ENCODE measurements at regions not wholly inside any gene's neighbourhood (a gene's known extent, or its start where the extent isn't known, plus 50 kb on each side); places are given as distances from the start of the nearest gene placed in this dataset.

GRCh38 chr2:41934329-41934958 lies 113.4 kb upstream of the PKDCC start:
- H3K27me3 ChIP-seq (ENCODE audit: insufficient read depth, low read length) = no peaks in the 10 kb centered on the region
- WGBS = 80% methylated on average over 9 of the region's 10 CpGs
- H3K9ac ChIP-seq (ENCODE audit: low read depth, low read length) = no peak overlapping the region
- H3K9me3 ChIP-seq (ENCODE audit: insufficient read depth, low read depth, low read length) = no peaks in the 10 kb centered on the region
- H3K27ac ChIP-seq (ENCODE audit: low read depth, low read length) = no peak overlapping the region
- H3K4me1 ChIP-seq (ENCODE audit: insufficient read depth, low read length) = peaks cover 30% of the 10 kb centered on the region
- no peak overlapping the region for H3K4me3 ChIP-seq (ENCODE audit: low read length)
- H3K36me3 ChIP-seq (ENCODE audit: insufficient read depth, low read length) = no peaks in the 10 kb centered on the region

- Histone ChIP-seq H3K27me3 (ENCODE audit: insufficient read depth, low read length) (no peaks in the 10 kb centered on the region), H3K36me3 (ENCODE audit: insufficient read depth, low read length) (no peaks in the 10 kb centered on the region), H3K9ac (ENCODE audit: low read depth, low read length) (no peak overlapping the region), H3K4me1 (ENCODE audit: insufficient read depth, low read length) (peaks cover 36% of the 10 kb centered on the region), H3K4me3 (ENCODE audit: low read length) (no peak overlapping the region), H3K9me3 (ENCODE audit: insufficient read depth, low read depth, low read length) (no peaks in the 10 kb centered on the region), H3K27ac (ENCODE audit: low read depth, low read length) (no peak overlapping the region)
- WGBS = no CpG with 5 or more reads among the region's 2 CpGs
These were observed 112.8 kb upstream of the PKDCC start for GRCh38 chr2:41935002-41935401.

DNA sequence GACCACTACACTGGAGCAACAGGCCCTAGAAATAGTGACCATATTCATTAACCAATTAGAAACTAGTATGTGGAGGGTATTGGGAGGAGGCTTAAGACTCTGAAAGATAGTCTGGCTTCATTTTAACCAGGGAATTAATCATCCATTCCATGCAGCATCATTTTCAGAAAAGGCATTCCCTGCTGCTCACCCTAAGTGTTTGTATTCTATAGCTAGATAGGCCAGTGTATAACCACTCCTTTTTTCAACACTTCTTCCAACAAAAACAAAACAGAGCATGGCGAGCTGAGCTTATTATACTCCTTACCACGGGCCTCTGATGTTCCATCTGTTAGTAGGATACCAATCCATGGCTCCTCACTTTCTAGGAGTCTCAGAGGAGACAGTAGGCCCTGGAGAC lies 112.0 kb upstream of the PKDCC start:
- no peak overlapping the region for H3K4me3 ChIP-seq (ENCODE audit: low read length)
- no peak overlapping the region for H3K27ac ChIP-seq (ENCODE audit: low read depth, low read length)
- 90% methylated on average over 2 of the region's 2 CpGs for WGBS
- peaks cover 43% of the 10 kb centered on the region for H3K4me1 ChIP-seq (ENCODE audit: insufficient read depth, low read length)
- H3K9ac ChIP-seq (ENCODE audit: low read depth, low read length) = no peak overlapping the region
- no peaks in the 10 kb centered on the region for H3K27me3 ChIP-seq (ENCODE audit: insufficient read depth, low read length)
- H3K9me3 ChIP-seq (ENCODE audit: insufficient read depth, low read depth, low read length) = no peaks in the 10 kb centered on the region
- no peaks in the 10 kb centered on the region for H3K36me3 ChIP-seq (ENCODE audit: insufficient read depth, low read length)

- H3K9ac ChIP-seq (ENCODE audit: low read depth, low read length) = no peak overlapping the region
- no peaks in the 10 kb centered on the region for H3K36me3 ChIP-seq (ENCODE audit: insufficient read depth, low read length)
- H3K4me3 ChIP-seq (ENCODE audit: low read length) = no peak overlapping the region
- WGBS = 82% methylated on average over 6 of the region's 7 CpGs
- no peaks in the 10 kb centered on the region for H3K9me3 ChIP-seq (ENCODE audit: insufficient read depth, low read depth, low read length)
- peaks cover 47% of the 10 kb centered on the region for H3K4me1 ChIP-seq (ENCODE audit: insufficient read depth, low read length)
- H3K27me3 ChIP-seq (ENCODE audit: insufficient read depth, low read length) = no peaks in the 10 kb centered on the region
- peak overlapping the region; percentile 33; the same call in 1 of the 2 replicates for H3K27ac ChIP-seq (ENCODE audit: low read depth, low read length)
These were observed 110.9 kb upstream of the PKDCC start for GRCh38 chr2:41936771-41937463.

GRCh38 chr2:41937464-41937906 lies 110.3 kb upstream of the PKDCC start:
- Histone ChIP-seq H3K36me3 (ENCODE audit: insufficient read depth, low read length) (no peaks in the 10 kb centered on the region), H3K4me3 (ENCODE audit: low read length) (no peak overlapping the region), H3K27ac (ENCODE audit: low read depth, low read length) (peak overlapping the region; percentile 88), H3K4me1 (ENCODE audit: insufficient read depth, low read length) (peaks cover 47% of the 10 kb centered on the region), H3K9me3 (ENCODE audit: insufficient read depth, low read depth, low read length) (no peaks in the 10 kb centered on the region), H3K9ac (ENCODE audit: low read depth, low read length) (0 out of 2 replicates have a peak overlapping the region, but pooled peaks have one; percentile 4), H3K27me3 (ENCODE audit: insufficient read depth, low read length) (no peaks in the 10 kb centered on the region)
- 14% methylated on average over 5 of the region's 5 CpGs for WGBS

DNA sequence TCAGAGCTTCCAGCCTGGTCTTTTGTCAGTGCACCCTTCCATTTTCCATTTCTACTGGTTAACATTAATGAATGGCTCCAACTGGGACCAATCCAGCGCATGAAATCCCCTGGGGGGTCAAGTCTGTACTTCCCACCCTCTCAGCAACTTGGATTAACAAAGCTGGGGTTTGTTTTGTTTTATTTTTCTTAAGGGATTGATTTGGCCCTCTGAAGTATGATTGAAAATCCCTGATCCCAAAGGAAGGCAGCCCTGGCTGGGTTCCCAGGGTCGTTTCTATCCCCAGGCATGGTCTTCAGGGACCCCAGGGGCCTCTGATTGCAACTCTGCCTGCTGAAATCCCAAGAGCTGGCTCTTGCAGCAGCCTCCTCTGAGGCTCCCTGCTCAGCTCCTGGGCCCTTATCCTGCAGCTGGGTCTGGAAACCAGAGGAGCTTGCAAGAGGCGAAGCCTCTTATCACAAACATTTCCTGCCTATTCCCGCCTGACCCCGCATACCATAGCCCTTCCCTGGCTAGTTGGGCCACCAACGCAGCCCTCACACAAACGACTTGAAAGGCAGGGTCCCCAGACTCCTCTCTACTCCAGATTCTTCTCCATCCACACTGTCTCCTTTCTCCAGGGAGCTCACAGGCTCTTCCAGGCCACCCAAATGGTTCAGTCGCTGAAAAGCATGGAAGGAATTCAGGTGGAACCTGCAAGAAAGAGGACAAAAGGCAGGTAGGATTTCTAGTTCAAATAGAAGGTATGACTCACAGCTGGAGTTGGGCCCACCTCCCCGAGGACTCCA lies 109.7 kb upstream of the PKDCC start:
- 20% methylated on average over 9 of the region's 9 CpGs for WGBS
- Histone ChIP-seq H3K9ac (ENCODE audit: low read depth, low read length) (0 out of 2 replicates have a peak overlapping the region, but pooled peaks have one; percentile 4), H3K4me1 (ENCODE audit: insufficient read depth, low read length) (peaks cover 47% of the 10 kb centered on the region), H3K27me3 (ENCODE audit: insufficient read depth, low read length) (no peaks in the 10 kb centered on the region), H3K4me3 (ENCODE audit: low read length) (no peak overlapping the region), H3K9me3 (ENCODE audit: insufficient read depth, low read depth, low read length) (no peaks in the 10 kb centered on the region), H3K27ac (ENCODE audit: low read depth, low read length) (peak overlapping the region; percentile 88), H3K36me3 (ENCODE audit: insufficient read depth, low read length) (no peaks in the 10 kb centered on the region)

- Histone ChIP-seq H3K4me1 (ENCODE audit: insufficient read depth, low read length) (peaks cover 47% of the 10 kb centered on the region), H3K27me3 (ENCODE audit: insufficient read depth, low read length) (no peaks in the 10 kb centered on the region), H3K27ac (ENCODE audit: low read depth, low read length) (peak overlapping the region; percentile 53; the same call in 1 of the 2 replicates), H3K9me3 (ENCODE audit: insufficient read depth, low read depth, low read length) (no peaks in the 10 kb centered on the region), H3K9ac (ENCODE audit: low read depth, low read length) (no peak overlapping the region), H3K4me3 (ENCODE audit: low read length) (no peak overlapping the region), H3K36me3 (ENCODE audit: insufficient read depth, low read length) (no peaks in the 10 kb centered on the region)
- 69% methylated on average over 8 of the region's 8 CpGs for WGBS
These were observed 107.6 kb upstream of the PKDCC start for GRCh38 chr2:41940060-41940744.

GRCh38 chr2:41940745-41941063 lies 107.1 kb upstream of the PKDCC start:
- peaks cover 47% of the 10 kb centered on the region for H3K4me1 ChIP-seq (ENCODE audit: insufficient read depth, low read length)
- no peaks in the 10 kb centered on the region for H3K27me3 ChIP-seq (ENCODE audit: insufficient read depth, low read length)
- H3K27ac ChIP-seq (ENCODE audit: low read depth, low read length) = peak overlapping the region; percentile 77
- H3K9ac ChIP-seq (ENCODE audit: low read depth, low read length) = no peak overlapping the region
- 10% methylated on average over 6 of the region's 6 CpGs for WGBS
- H3K36me3 ChIP-seq (ENCODE audit: insufficient read depth, low read length) = no peaks in the 10 kb centered on the region
- no peaks in the 10 kb centered on the region for H3K9me3 ChIP-seq (ENCODE audit: insufficient read depth, low read depth, low read length)
- no peak overlapping the region for H3K4me3 ChIP-seq (ENCODE audit: low read length)

DNA sequence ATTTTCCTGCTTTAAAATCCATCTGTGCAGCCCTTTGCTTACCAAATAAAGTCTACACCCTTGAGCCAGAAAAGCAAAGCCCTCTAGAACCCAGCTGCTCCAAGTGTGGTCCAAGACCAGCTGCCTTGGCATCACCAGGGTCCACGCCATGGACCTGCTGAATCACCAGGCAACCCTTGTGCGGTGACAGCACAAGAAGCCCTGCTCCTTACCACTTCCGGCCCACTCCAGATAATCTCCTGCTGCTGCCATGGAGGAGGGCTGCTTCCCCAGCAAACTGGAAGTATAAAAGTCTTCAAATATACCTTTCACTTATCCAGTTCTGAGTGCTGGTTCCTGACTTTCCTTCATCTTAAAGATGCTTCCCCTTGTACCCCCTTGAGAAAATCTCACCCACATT lies 106.0 kb upstream of the PKDCC start:
- Histone ChIP-seq H3K4me1 (ENCODE audit: insufficient read depth, low read length) (peaks cover 41% of the 10 kb centered on the region), H3K4me3 (ENCODE audit: low read length) (no peak overlapping the region), H3K9ac (ENCODE audit: low read depth, low read length) (no peak overlapping the region), H3K27ac (ENCODE audit: low read depth, low read length) (no peak overlapping the region), H3K27me3 (ENCODE audit: insufficient read depth, low read length) (0 out of 2 replicates have a peak, but pooled peaks cover 1% of the 10 kb centered on the region), H3K36me3 (ENCODE audit: insufficient read depth, low read length) (no peaks in the 10 kb centered on the region), H3K9me3 (ENCODE audit: insufficient read depth, low read depth, low read length) (no peaks in the 10 kb centered on the region)
- 85% methylated on average over 3 of the region's 3 CpGs for WGBS

- Histone ChIP-seq H3K36me3 (ENCODE audit: insufficient read depth, low read length) (no peaks in the 10 kb centered on the region), H3K4me3 (ENCODE audit: low read length) (no peak overlapping the region), H3K9me3 (ENCODE audit: insufficient read depth, low read depth, low read length) (no peaks in the 10 kb centered on the region), H3K9ac (ENCODE audit: low read depth, low read length) (no peak overlapping the region), H3K4me1 (ENCODE audit: insufficient read depth, low read length) (peaks cover 41% of the 10 kb centered on the region), H3K27me3 (ENCODE audit: insufficient read depth, low read length) (0 out of 2 replicates have a peak, but pooled peaks cover 3% of the 10 kb centered on the region), H3K27ac (ENCODE audit: low read depth, low read length) (no peak overlapping the region)
These were observed 105.5 kb upstream of the PKDCC start for GRCh38 chr2:41942278-41942677.

DNA sequence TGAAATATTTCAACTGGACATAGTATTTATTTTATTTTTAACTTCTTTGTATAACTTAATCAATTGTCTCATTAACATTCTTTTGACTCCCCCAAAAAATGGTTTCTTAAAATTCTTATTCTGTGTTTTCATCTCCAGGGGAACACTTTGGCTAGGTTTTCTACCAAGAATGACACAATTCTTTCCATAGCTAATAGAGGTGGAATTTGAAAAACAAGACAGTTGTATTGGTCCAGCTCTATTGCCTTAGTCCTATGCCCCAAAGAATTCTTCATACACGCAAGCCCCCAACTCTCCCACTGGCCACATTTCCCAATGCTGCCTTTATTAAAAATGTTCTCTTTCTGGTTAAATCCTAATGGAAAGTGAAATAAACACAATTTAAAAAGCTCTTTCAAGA lies 104.7 kb upstream of the PKDCC start:
- Histone ChIP-seq H3K9ac (ENCODE audit: low read depth, low read length) (no peak overlapping the region), H3K9me3 (ENCODE audit: insufficient read depth, low read depth, low read length) (no peaks in the 10 kb centered on the region), H3K27ac (ENCODE audit: low read depth, low read length) (no peak overlapping the region), H3K27me3 (ENCODE audit: insufficient read depth, low read length) (0 out of 2 replicates have a peak, but pooled peaks cover 3% of the 10 kb centered on the region), H3K4me1 (ENCODE audit: insufficient read depth, low read length) (peaks cover 43% of the 10 kb centered on the region), H3K4me3 (ENCODE audit: low read length) (no peak overlapping the region), H3K36me3 (ENCODE audit: insufficient read depth, low read length) (no peaks in the 10 kb centered on the region)
- 90% methylated on average over 1 of the region's 1 CpG for WGBS

Data from HUES64 (cell line).